ENCODE measurements at regions not wholly inside any gene's neighbourhood (a gene's known extent, or its start where the extent isn't known, plus 50 kb on each side); places are given as distances from the start of the nearest gene placed in this dataset.

- DNase-seq (ENCODE audit: low spot score) = no peak
Measured at GRCh38 chr13:80036845-80037504, 304.0 kb downstream of the SPRY2 start.

GRCh38 chr13:80035096-80035495, 305.8 kb downstream of the SPRY2 start:
- no peak for DNase-seq (ENCODE audit: low spot score)

- DNase-seq (ENCODE audit: low spot score) = no peak
Measured at GRCh38 chr13:80033951-80034350, 307.0 kb downstream of the SPRY2 start.

- no peak for DNase-seq (ENCODE audit: low spot score)
Measured at GRCh38 chr13:80033286-80033685, 307.6 kb downstream of the SPRY2 start.

GRCh38 chr13:80030491-80030890, 310.4 kb downstream of the SPRY2 start:
- no peak for DNase-seq (ENCODE audit: low spot score)

- no peak for DNase-seq (ENCODE audit: low spot score)
Measured at GRCh38 chr13:80029170-80029569, 311.8 kb downstream of the SPRY2 start.

- no peak for DNase-seq (ENCODE audit: low spot score)
Measured at GRCh38 chr13:80022146-80022545, 318.8 kb downstream of the SPRY2 start.

- no peak for DNase-seq (ENCODE audit: low spot score)
Measured at GRCh38 chr13:80012251-80012650, 328.7 kb downstream of the SPRY2 start.

- DNase-seq (ENCODE audit: low spot score) = no peak
Measured at GRCh38 chr13:80011448-80012212, 329.3 kb downstream of the SPRY2 start.

GRCh38 chr13:80010846-80011245, 330.1 kb downstream of the SPRY2 start:
- DNase-seq (ENCODE audit: low spot score) = no peak

GRCh38 chr13:80010286-80010831, 330.6 kb downstream of the SPRY2 start:
- no peak for DNase-seq (ENCODE audit: low spot score)

GRCh38 chr13:80009760-80010159, 331.2 kb downstream of the SPRY2 start:
- no peak for DNase-seq (ENCODE audit: low spot score)

GRCh38 chr13:80006940-80007339, 334.0 kb downstream of the SPRY2 start:
- DNase-seq (ENCODE audit: low spot score) = no peak

- DNase-seq (ENCODE audit: low spot score) = no peak
Measured at GRCh38 chr13:80001510-80001842, 339.4 kb downstream of the SPRY2 start.

GRCh38 chr13:80000684-80001509, 340.0 kb downstream of the SPRY2 start:
- no peak for DNase-seq (ENCODE audit: low spot score)

GRCh38 chr13:79999601-80000000, 341.3 kb downstream of the SPRY2 start:
- no peak for DNase-seq (ENCODE audit: low spot score)

GRCh38 chr13:79998381-79998880, 342.5 kb downstream of the SPRY2 start:
- no peak for DNase-seq (ENCODE audit: low spot score)

- no peak for DNase-seq (ENCODE audit: low spot score)
Measured at GRCh38 chr13:79997244-79997643, 343.7 kb downstream of the SPRY2 start.

- no peak for DNase-seq (ENCODE audit: low spot score)
Measured at GRCh38 chr13:79995334-79995733, 345.6 kb downstream of the SPRY2 start.

GRCh38 chr13:79992111-79992510, 348.8 kb downstream of the SPRY2 start:
- no peak for DNase-seq (ENCODE audit: low spot score)

GRCh38 chr13:79990048-79990447, 350.9 kb downstream of the SPRY2 start:
- DNase-seq (ENCODE audit: low spot score) = no peak

- DNase-seq (ENCODE audit: low spot score) = no peak
Measured at GRCh38 chr13:79989217-79989661, 351.7 kb downstream of the SPRY2 start.
